Activated naive CD4-positive, alpha-beta T cell treated with anti-CD3 and anti-CD28 coated beads, Interleukin-2, amount 50 U/mL, for 24 hours (primary cell): ENCODE measurements at regions not wholly inside any gene's neighbourhood (a gene's known extent, or its start where the extent isn't known, plus 50 kb on each side); places are given as distances from the start of the nearest gene placed in this dataset.

ENCODE experiments used
- H3K27ac Mint-ChIP-seq: one replicate; pipeline ENCODE4 v1.8.0; 2021; ENCODE audit warnings: mild to moderate bottlenecking, mixed read lengths
- H3K27me3 Mint-ChIP-seq: one replicate; pipeline ENCODE4 v1.8.0; 2021; ENCODE audit warnings: mixed read lengths
- H3K36me3 Mint-ChIP-seq: one replicate; pipeline ENCODE4 v1.8.0; 2021; ENCODE audit warnings: mixed read lengths
- H3K4me1 Mint-ChIP-seq: one replicate; pipeline ENCODE4 v1.8.0; 2021; ENCODE audit warnings: mixed read lengths
- H3K4me3 Mint-ChIP-seq: one replicate; pipeline ENCODE4 v1.8.0; 2021; ENCODE audit warnings: mild to moderate bottlenecking, mixed read lengths
- H3K9me3 Mint-ChIP-seq: one replicate; pipeline ENCODE4 v1.8.0; 2021; ENCODE audit warnings: mixed read lengths

GRCh38 chr3:181318321-181318720 is 328.8 kb upstream of the DNAJC19 start:
- Mint-ChIP-seq H3K4me3 (no peak overlapping the region), H3K27ac (no peak overlapping the region), H3K9me3 (peaks cover 11% of the 10 kb centered on the region), H3K4me1 (no peaks in the 10 kb centered on the region), H3K27me3 (no peaks in the 10 kb centered on the region), H3K36me3 (peaks cover 2% of the 10 kb centered on the region)

- H3K36me3 Mint-ChIP-seq, result no peaks in the 10 kb centered on the region
- no peaks in the 10 kb centered on the region for H3K4me1 Mint-ChIP-seq
- H3K27ac Mint-ChIP-seq, result no peak overlapping the region
- no peak overlapping the region for H3K4me3 Mint-ChIP-seq
- peaks cover 11% of the 10 kb centered on the region for H3K9me3 Mint-ChIP-seq
- no peaks in the 10 kb centered on the region for H3K27me3 Mint-ChIP-seq
Observed at GRCh38 chr3:181317508-181317907, 328.0 kb upstream of the DNAJC19 start.

- Mint-ChIP-seq H3K4me3 (no peak overlapping the region), H3K4me1 (no peaks in the 10 kb centered on the region), H3K9me3 (peaks cover under 1% of the 10 kb centered on the region), H3K36me3 (no peaks in the 10 kb centered on the region), H3K27ac (no peak overlapping the region), H3K27me3 (no peaks in the 10 kb centered on the region)
Observed at GRCh38 chr3:181316482-181316881, 326.9 kb upstream of the DNAJC19 start.

GRCh38 chr3:181313335-181313734 is 323.8 kb upstream of the DNAJC19 start:
- H3K36me3 Mint-ChIP-seq, result no peaks in the 10 kb centered on the region
- no peaks in the 10 kb centered on the region for H3K4me1 Mint-ChIP-seq
- H3K9me3 Mint-ChIP-seq, result no peaks in the 10 kb centered on the region
- no peak overlapping the region for H3K27ac Mint-ChIP-seq
- H3K4me3 Mint-ChIP-seq, result no peak overlapping the region
- H3K27me3 Mint-ChIP-seq, result no peaks in the 10 kb centered on the region

- H3K9me3 Mint-ChIP-seq, result peaks cover 5% of the 10 kb centered on the region
- no peaks in the 10 kb centered on the region for H3K36me3 Mint-ChIP-seq
- no peak overlapping the region for H3K27ac Mint-ChIP-seq
- H3K27me3 Mint-ChIP-seq, result peaks cover 1% of the 10 kb centered on the region
- no peak overlapping the region for H3K4me3 Mint-ChIP-seq
- no peaks in the 10 kb centered on the region for H3K4me1 Mint-ChIP-seq
Observed at GRCh38 chr3:181311186-181311585, 321.6 kb upstream of the DNAJC19 start.

- H3K27ac Mint-ChIP-seq, result no peak overlapping the region
- H3K36me3 Mint-ChIP-seq, result no peaks in the 10 kb centered on the region
- peaks cover 8% of the 10 kb centered on the region for H3K27me3 Mint-ChIP-seq
- no peak overlapping the region for H3K4me3 Mint-ChIP-seq
- H3K9me3 Mint-ChIP-seq, result peaks cover 5% of the 10 kb centered on the region
- no peaks in the 10 kb centered on the region for H3K4me1 Mint-ChIP-seq
Observed at GRCh38 chr3:181302960-181303359, 313.4 kb upstream of the DNAJC19 start.

GRCh38 chr3:181300033-181300432 is 310.5 kb upstream of the DNAJC19 start:
- Mint-ChIP-seq H3K36me3 (no peaks in the 10 kb centered on the region), H3K27ac (no peak overlapping the region), H3K4me3 (no peak overlapping the region), H3K9me3 (no peaks in the 10 kb centered on the region), H3K27me3 (peaks cover 10% of the 10 kb centered on the region), H3K4me1 (no peaks in the 10 kb centered on the region)

GRCh38 chr3:181298421-181298820 is 308.9 kb upstream of the DNAJC19 start:
- H3K27ac Mint-ChIP-seq, result no peak overlapping the region
- H3K27me3 Mint-ChIP-seq, result peaks cover 7% of the 10 kb centered on the region
- no peaks in the 10 kb centered on the region for H3K9me3 Mint-ChIP-seq
- no peaks in the 10 kb centered on the region for H3K36me3 Mint-ChIP-seq
- H3K4me1 Mint-ChIP-seq, result no peaks in the 10 kb centered on the region
- no peak overlapping the region for H3K4me3 Mint-ChIP-seq

- Mint-ChIP-seq H3K4me1 (no peaks in the 10 kb centered on the region), H3K27ac (no peak overlapping the region)
Observed at GRCh38 chr3:181292984-181293383, 303.4 kb upstream of the DNAJC19 start.

GRCh38 chr3:181290941-181291340 is 301.4 kb upstream of the DNAJC19 start:
- Mint-ChIP-seq H3K27me3 (no peaks in the 10 kb centered on the region), H3K4me1 (no peaks in the 10 kb centered on the region), H3K27ac (no peak overlapping the region), H3K9me3 (no peaks in the 10 kb centered on the region), H3K4me3 (no peak overlapping the region), H3K36me3 (no peaks in the 10 kb centered on the region)

More at GRCh38 chr3:181292984-181293383, 303.4 kb upstream of the DNAJC19 start:
- H3K4me3 Mint-ChIP-seq, result no peak overlapping the region
- peaks cover 3% of the 10 kb centered on the region for H3K27me3 Mint-ChIP-seq
- H3K36me3 Mint-ChIP-seq, result no peaks in the 10 kb centered on the region
- no peaks in the 10 kb centered on the region for H3K9me3 Mint-ChIP-seq

GRCh38 chr3:181289306-181289705 is 299.8 kb upstream of the DNAJC19 start:
- Mint-ChIP-seq H3K4me3 (no peak overlapping the region), H3K27me3 (no peaks in the 10 kb centered on the region), H3K27ac (no peak overlapping the region), H3K36me3 (no peaks in the 10 kb centered on the region), H3K9me3 (no peaks in the 10 kb centered on the region), H3K4me1 (no peaks in the 10 kb centered on the region)

- Mint-ChIP-seq H3K4me3 (no peak overlapping the region), H3K27ac (no peak overlapping the region), H3K27me3 (no peaks in the 10 kb centered on the region), H3K9me3 (no peaks in the 10 kb centered on the region), H3K4me1 (no peaks in the 10 kb centered on the region), H3K36me3 (no peaks in the 10 kb centered on the region)
Observed at GRCh38 chr3:181288145-181288544, 298.6 kb upstream of the DNAJC19 start.

- no peaks in the 10 kb centered on the region for H3K4me1 Mint-ChIP-seq
- no peaks in the 10 kb centered on the region for H3K36me3 Mint-ChIP-seq
- peaks cover 4% of the 10 kb centered on the region for H3K27me3 Mint-ChIP-seq
- no peaks in the 10 kb centered on the region for H3K9me3 Mint-ChIP-seq
- no peak overlapping the region for H3K4me3 Mint-ChIP-seq
- H3K27ac Mint-ChIP-seq, result no peak overlapping the region
Observed at GRCh38 chr3:181279239-181279565, 289.7 kb upstream of the DNAJC19 start.

GRCh38 chr3:181278468-181279238 is 289.1 kb upstream of the DNAJC19 start:
- H3K27ac Mint-ChIP-seq, result no peak overlapping the region
- peaks cover 4% of the 10 kb centered on the region for H3K27me3 Mint-ChIP-seq
- no peak overlapping the region for H3K4me3 Mint-ChIP-seq
- no peaks in the 10 kb centered on the region for H3K9me3 Mint-ChIP-seq
- no peaks in the 10 kb centered on the region for H3K4me1 Mint-ChIP-seq
- H3K36me3 Mint-ChIP-seq, result no peaks in the 10 kb centered on the region

- Mint-ChIP-seq H3K36me3 (no peaks in the 10 kb centered on the region), H3K4me1 (no peaks in the 10 kb centered on the region), H3K4me3 (no peak overlapping the region), H3K9me3 (no peaks in the 10 kb centered on the region), H3K27ac (no peak overlapping the region), H3K27me3 (peaks cover 4% of the 10 kb centered on the region)
Observed at GRCh38 chr3:181276358-181276896, 286.9 kb upstream of the DNAJC19 start.

- no peaks in the 10 kb centered on the region for H3K4me1 Mint-ChIP-seq
- H3K27ac Mint-ChIP-seq, result no peak overlapping the region
- peaks cover 8% of the 10 kb centered on the region for H3K27me3 Mint-ChIP-seq
- no peaks in the 10 kb centered on the region for H3K36me3 Mint-ChIP-seq
- no peak overlapping the region for H3K4me3 Mint-ChIP-seq
- H3K9me3 Mint-ChIP-seq, result no peaks in the 10 kb centered on the region
Observed at GRCh38 chr3:181274025-181274424, 284.5 kb upstream of the DNAJC19 start.

- Mint-ChIP-seq H3K27ac (no peak overlapping the region), H3K27me3 (peaks cover 3% of the 10 kb centered on the region), H3K4me1 (no peaks in the 10 kb centered on the region), H3K4me3 (no peak overlapping the region), H3K36me3 (no peaks in the 10 kb centered on the region), H3K9me3 (peaks cover 5% of the 10 kb centered on the region)
Observed at GRCh38 chr3:181267312-181267711, 277.8 kb upstream of the DNAJC19 start.
